Left ventricle myocardium inferior (tissue), 1 donor: ENCODE measurements at regions not wholly inside any gene's neighbourhood (a gene's known extent, or its start where the extent isn't known, plus 50 kb on each side); places are given as distances from the start of the nearest gene placed in this dataset.

Experiments used
- DNase-seq: peaks from one replicate; pipeline ENCODE4 v3.0.0-alpha.2; 2020
- H3K27ac ChIP-seq: fragments of 200-600 bp; replicated peaks from 2 replicates; pipeline ENCODE4 v1.8.0; 2021
- H3K27me3 ChIP-seq: fragments of 200-600 bp; 2 replicates; pipeline ENCODE4 v1.8.0; 2021; ENCODE audit warnings: low read depth
- H3K36me3 ChIP-seq: fragments of 200-600 bp; 2 replicates; pipeline ENCODE4 v1.8.0; 2021
- H3K4me1 ChIP-seq: fragments of 200-600 bp; 2 replicates; pipeline ENCODE4 v1.8.0; 2021
- H3K4me3 ChIP-seq: fragments of 200-600 bp; 2 replicates; pipeline ENCODE4 v1.8.0; 2021; ENCODE audit warnings: mild to moderate bottlenecking, moderate library complexity
- H3K9me3 ChIP-seq: fragments of 200-600 bp; replicated peaks from 2 replicates; pipeline ENCODE4 v1.8.0; 2021
- CTCF ChIP-seq: fragments of 200-600 bp; IDR thresholded peaks from 2 replicates; pipeline ENCODE4 v1.8.0; 2021; ENCODE audit warnings: antibody characterized with exemption, mild to moderate bottlenecking, borderline replicate concordance
- intact Hi-C: fragments of 100-400 bp; cut with micrococcal nuclease; formaldehyde crosslinking; loops from one replicate; pipeline ENCODE4 v1.11.0; 2022
- donor health status: DM: no; HTN: yes; CAD: no; lungs with severe emphysema.

DNA sequence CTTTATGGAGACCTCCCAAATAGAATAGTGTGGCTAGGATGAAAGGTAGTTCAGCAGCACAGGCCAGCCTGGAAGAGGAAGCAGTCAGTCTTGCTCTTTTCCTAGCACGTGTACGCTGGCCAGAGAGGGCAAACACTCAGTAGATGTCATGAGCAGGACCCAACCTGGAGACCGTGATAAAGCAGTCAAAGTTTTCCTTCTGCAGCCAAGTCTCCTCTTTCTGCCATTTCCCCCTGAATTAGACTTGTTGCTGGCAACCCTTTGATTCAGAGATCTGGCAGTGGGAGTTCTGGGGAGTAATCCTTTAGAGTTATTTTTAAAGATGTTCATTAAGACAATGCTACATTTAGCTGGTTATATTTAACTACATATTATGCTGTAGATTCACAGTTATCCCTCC is 183.7 kb downstream of the EXOC5 start:
- intact Hi-C loops, result no loop called here
- Histone ChIP-seq H3K27me3 (peaks cover 51% of the 10 kb centered on the region), H3K4me3 (no peak overlapping the region), H3K36me3 (no peaks in the 10 kb centered on the region), H3K27ac (no peak overlapping the region), H3K4me1 (no peaks in the 10 kb centered on the region), H3K9me3 (no peaks in the 10 kb centered on the region)
- no peak for TF ChIP-seq CTCF
- no peak for DNase-seq

- no peak for DNase-seq
- H3K27me3 ChIP-seq, result peaks cover 48% of the 10 kb centered on the region
- no peak for TF ChIP-seq CTCF
- no peak overlapping the region for H3K4me3 ChIP-seq
- no peak overlapping the region for H3K27ac ChIP-seq
- H3K4me1 ChIP-seq, result no peaks in the 10 kb centered on the region
- no peaks in the 10 kb centered on the region for H3K36me3 ChIP-seq
- intact Hi-C loops, result no loop called here
- no peaks in the 10 kb centered on the region for H3K9me3 ChIP-seq
These were observed 188.0 kb downstream of the EXOC5 start for GRCh38 chr14:57080691-57081090.

DNA sequence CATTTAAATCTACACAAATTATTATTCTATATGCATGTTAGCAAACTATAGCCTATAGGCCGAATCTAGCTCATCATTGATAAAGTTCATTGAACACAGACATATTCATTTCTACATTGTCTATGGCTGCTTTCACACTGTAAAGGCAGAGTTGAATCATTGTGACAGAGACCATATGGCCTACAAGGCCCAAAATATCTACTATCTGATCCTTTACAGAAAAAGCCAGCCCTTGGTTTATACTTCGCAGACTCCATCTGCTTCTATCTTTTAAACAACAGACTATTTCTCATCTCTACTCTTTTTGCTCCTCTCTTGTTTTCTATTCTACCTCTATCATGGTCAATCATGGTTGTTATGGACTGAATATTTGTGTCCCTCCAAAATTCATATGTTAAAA is 190.7 kb downstream of the EXOC5 start:
- DNase-seq, result no peak
- H3K27me3 ChIP-seq, result peaks cover 48% of the 10 kb centered on the region
- H3K27ac ChIP-seq, result no peak overlapping the region
- intact Hi-C loops, result no loop called here
- H3K4me3 ChIP-seq, result no peak overlapping the region
- no peaks in the 10 kb centered on the region for H3K36me3 ChIP-seq
- no peaks in the 10 kb centered on the region for H3K9me3 ChIP-seq
- no peaks in the 10 kb centered on the region for H3K4me1 ChIP-seq
- no peak for TF ChIP-seq CTCF

DNA sequence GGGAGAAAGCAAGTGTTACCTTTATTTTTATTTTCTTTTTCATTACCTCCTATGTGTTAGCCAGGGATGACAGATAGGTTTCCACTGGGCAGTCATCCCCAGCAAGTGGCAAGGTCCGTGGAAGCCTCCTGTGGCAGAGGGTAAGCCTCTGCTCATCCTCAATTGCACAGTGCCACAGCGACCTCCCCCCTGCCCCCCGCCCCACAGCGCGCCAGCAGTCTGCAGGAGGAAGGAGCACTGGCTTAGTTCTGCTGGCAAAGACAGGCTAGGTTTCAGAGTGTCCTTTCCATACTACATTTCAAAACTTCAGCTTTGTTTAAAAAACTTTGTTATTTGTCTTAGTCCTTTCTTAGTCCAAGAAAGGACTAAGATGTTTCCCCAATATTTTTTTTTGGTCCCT is 194.7 kb downstream of the EXOC5 start:
- intact Hi-C loops, result no loop called here
- H3K9me3 ChIP-seq, result no peaks in the 10 kb centered on the region
- no peak for TF ChIP-seq CTCF
- H3K4me3 ChIP-seq, result no peak overlapping the region
- H3K27me3 ChIP-seq, result peaks cover 48% of the 10 kb centered on the region
- H3K27ac ChIP-seq, result no peak overlapping the region
- no peaks in the 10 kb centered on the region for H3K4me1 ChIP-seq
- no peak for DNase-seq
- H3K36me3 ChIP-seq, result no peaks in the 10 kb centered on the region

- no peak for DNase-seq
- H3K4me3 ChIP-seq, result no peak overlapping the region
- intact Hi-C loops, result no loop called here
- no peak for TF ChIP-seq CTCF
- H3K27me3 ChIP-seq, result peaks cover 71% of the 10 kb centered on the region
- no peak overlapping the region for H3K27ac ChIP-seq
- H3K9me3 ChIP-seq, result no peaks in the 10 kb centered on the region
- H3K4me1 ChIP-seq, result no peaks in the 10 kb centered on the region
- no peaks in the 10 kb centered on the region for H3K36me3 ChIP-seq
These were observed 197.1 kb downstream of the EXOC5 start for GRCh38 chr14:57071639-57072038.

DNA sequence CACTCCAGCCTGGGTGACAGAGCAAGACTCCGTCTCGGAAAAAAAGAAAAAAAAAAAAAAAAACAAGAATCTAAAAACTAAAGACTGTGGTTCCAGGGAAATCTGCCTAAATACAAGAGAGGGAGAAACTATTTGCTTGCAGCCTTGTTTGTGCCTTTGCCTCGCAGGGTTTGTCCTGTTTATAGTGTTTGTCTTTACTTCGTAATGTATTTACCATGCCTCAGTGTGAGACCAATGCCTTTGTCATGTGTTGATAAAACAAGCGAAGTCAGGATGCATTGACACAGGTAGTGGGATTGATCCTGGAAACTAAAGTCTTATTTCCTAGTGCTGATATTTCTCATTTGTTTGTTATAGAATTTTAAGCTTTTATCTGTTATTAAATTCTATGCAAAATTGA is 199.0 kb downstream of the EXOC5 start:
- no peak for TF ChIP-seq CTCF
- H3K27me3 ChIP-seq, result peaks cover 65% of the 10 kb centered on the region
- intact Hi-C loops, result no loop called here

More for the DNA sequence above, 199.0 kb downstream of the EXOC5 start:
- DNase-seq, result no peak
- Histone ChIP-seq H3K4me3 (no peak overlapping the region), H3K4me1 (no peaks in the 10 kb centered on the region), H3K9me3 (no peaks in the 10 kb centered on the region), H3K27ac (no peak overlapping the region), H3K36me3 (no peaks in the 10 kb centered on the region)
